HG03103 (cell line): ENCODE measurements at regions not wholly inside any gene's neighbourhood (a gene's known extent, or its start where the extent isn't known, plus 50 kb on each side); places are given as distances from the start of the nearest gene placed in this dataset.
"Not testable (repeated sequence)": the region's sequence is repeated elsewhere in the genome, so short reads cannot be mapped to it uniquely, and the experiment has no call there.

Source experiments
- ATAC-seq: cut with Tn5 transposase; IDR thresholded peaks from one replicate; pipeline ENCODE4 v1.9.1; 2021; ENCODE audit warnings: low read depth; ENCODE audit not compliant: unreplicated experiment

GRCh38 chr6:86872810-86873209 lies 64.5 kb upstream of the HTR1E start:
- ATAC-seq = not testable (repeated sequence)

- ATAC-seq = no peak
These were observed 65.6 kb upstream of the HTR1E start for GRCh38 chr6:86871681-86872080.

- no peak for ATAC-seq
These were observed 67.8 kb upstream of the HTR1E start for GRCh38 chr6:86869500-86869899.

- ATAC-seq = no peak
These were observed 77.8 kb upstream of the HTR1E start for GRCh38 chr6:86859513-86859912.

GRCh38 chr6:86858970-86859369 lies 78.4 kb upstream of the HTR1E start:
- ATAC-seq = no peak

GRCh38 chr6:86857783-86858182 lies 79.5 kb upstream of the HTR1E start:
- no peak for ATAC-seq

GRCh38 chr6:86856937-86857563 lies 80.3 kb upstream of the HTR1E start:
- ATAC-seq = peak; percentile 69

- ATAC-seq = no peak
These were observed 80.9 kb upstream of the HTR1E start for GRCh38 chr6:86856379-86856778.

GRCh38 chr6:86848986-86849385 lies 88.3 kb upstream of the HTR1E start:
- no peak for ATAC-seq

GRCh38 chr6:86832686-86833085 lies 104.6 kb upstream of the HTR1E start:
- ATAC-seq = no peak

- no peak for ATAC-seq
These were observed 111.9 kb upstream of the HTR1E start for GRCh38 chr6:86825436-86825835.

- no peak for ATAC-seq
These were observed 114.6 kb upstream of the HTR1E start for GRCh38 chr6:86822747-86823146.

GRCh38 chr6:86820750-86821149 lies 116.6 kb upstream of the HTR1E start:
- ATAC-seq = no peak

GRCh38 chr6:86793649-86794048 lies 143.7 kb upstream of the HTR1E start:
- ATAC-seq = no peak

- no peak for ATAC-seq
These were observed 145.9 kb upstream of the HTR1E start for GRCh38 chr6:86791476-86791875.

- no peak for ATAC-seq
These were observed 147.4 kb upstream of the HTR1E start for GRCh38 chr6:86789779-86790411.

GRCh38 chr6:86782328-86782727 lies 155.0 kb upstream of the HTR1E start:
- no peak for ATAC-seq

- no peak for ATAC-seq
These were observed 156.4 kb upstream of the HTR1E start for GRCh38 chr6:86780923-86781322.

GRCh38 chr6:86775893-86776292 lies 161.4 kb upstream of the HTR1E start:
- ATAC-seq = no peak

GRCh38 chr6:86765211-86765610 lies 172.1 kb upstream of the HTR1E start:
- no peak for ATAC-seq

- ATAC-seq = not testable (repeated sequence)
These were observed 177.4 kb upstream of the HTR1E start for GRCh38 chr6:86759953-86760352.

GRCh38 chr6:86756640-86757229 lies 180.6 kb upstream of the HTR1E start:
- no peak for ATAC-seq
